Parathyroid adenoma (tissue), 2 donors: ENCODE measurements at regions not wholly inside any gene's neighbourhood (a gene's known extent, or its start where the extent isn't known, plus 50 kb on each side); places are given as distances from the start of the nearest gene placed in this dataset.

Experiments used
- H2AFZ ChIP-seq: fragments of 300-600 bp; sonication (generic); one replicate; pipeline ENCODE4 v1.7.0; 2017; ENCODE audit warnings: antibody characterized with exemption, mild to moderate bottlenecking
- H3K27ac ChIP-seq: fragments of 300-600 bp; sonication (generic); one replicate; pipeline ENCODE4 v1.7.0; 2017
- H3K27me3 ChIP-seq: fragments of 300-600 bp; sonication (generic); one replicate; pipeline ENCODE4 v1.7.0; 2017; ENCODE audit warnings: low read length; ENCODE audit not compliant: control insufficient read depth, insufficient read depth
- H3K36me3 ChIP-seq: fragments of 300-600 bp; sonication (generic); one replicate; pipeline ENCODE4 v1.7.0; 2017; ENCODE audit warnings: low read length; ENCODE audit not compliant: control insufficient read depth, insufficient read depth
- H3K4me1 ChIP-seq: fragments of 300-600 bp; sonication (generic); one replicate; pipeline ENCODE4 v1.7.0; 2017; ENCODE audit warnings: control low read depth
- H3K4me2 ChIP-seq: fragments of 300-600 bp; sonication (generic); one replicate; pipeline ENCODE4 v1.7.0; 2017; ENCODE audit warnings: low read length
- H3K4me3 ChIP-seq: fragments of 300-600 bp; sonication (generic); one replicate; pipeline ENCODE4 v1.7.0; 2017; ENCODE audit warnings: low read depth, low read length
- H3K79me2 ChIP-seq: fragments of 300-600 bp; sonication (generic); one replicate; pipeline ENCODE4 v1.7.0; 2017; ENCODE audit warnings: control low read depth
- H3K9ac ChIP-seq: fragments of 300-600 bp; sonication (generic); one replicate; pipeline ENCODE4 v1.7.0; 2017; ENCODE audit warnings: mild to moderate bottlenecking
- H3K9me3 ChIP-seq: fragments of 300-600 bp; sonication (generic); one replicate; pipeline ENCODE4 v1.7.0; 2017; ENCODE audit warnings: low read length; ENCODE audit not compliant: control insufficient read depth
- TF ChIP-seq, protein P1 (sequence below): fragments of 300-600 bp; sonication (generic); IDR thresholded peaks from one replicate; pipeline ENCODE4 v1.7.0; 2017; ENCODE audit warnings: antibody characterized with exemption, mild to moderate bottlenecking
- donor health status: primary hyperparathyroidism.

DNA sequence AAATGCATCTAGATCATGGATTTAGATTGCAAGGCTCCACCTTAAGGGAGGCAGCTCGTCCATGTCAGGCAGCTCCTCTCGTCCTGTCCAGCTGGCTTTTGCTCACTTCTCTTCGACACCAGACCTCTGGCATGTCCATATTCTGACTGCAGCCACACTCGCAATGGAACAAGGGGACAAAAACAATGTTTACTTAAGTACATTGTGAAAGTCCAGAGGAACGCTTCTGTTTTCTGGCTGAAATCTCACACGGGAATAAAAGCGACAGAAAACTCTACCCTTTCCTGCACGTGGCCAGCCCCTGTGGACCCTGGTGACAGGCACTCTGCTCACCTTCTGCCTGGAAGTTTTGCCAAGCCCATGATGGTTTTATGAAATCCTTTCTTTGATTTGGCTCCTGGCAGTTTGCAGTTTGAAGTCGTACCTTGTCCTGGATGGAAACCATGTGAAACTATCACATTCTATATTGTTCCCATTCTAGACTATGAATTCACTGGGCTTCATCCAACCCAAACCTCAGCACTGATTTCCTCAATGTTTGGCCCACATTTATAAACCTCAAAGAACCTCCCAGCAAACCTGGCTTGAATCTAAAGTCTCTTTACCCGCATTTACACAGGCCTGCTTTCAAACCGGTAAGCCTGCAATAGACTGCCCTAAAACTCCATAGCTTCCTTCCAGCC lies 134.3 kb upstream of the PIEZO2 start:
- TF ChIP-seq, protein P1, sequence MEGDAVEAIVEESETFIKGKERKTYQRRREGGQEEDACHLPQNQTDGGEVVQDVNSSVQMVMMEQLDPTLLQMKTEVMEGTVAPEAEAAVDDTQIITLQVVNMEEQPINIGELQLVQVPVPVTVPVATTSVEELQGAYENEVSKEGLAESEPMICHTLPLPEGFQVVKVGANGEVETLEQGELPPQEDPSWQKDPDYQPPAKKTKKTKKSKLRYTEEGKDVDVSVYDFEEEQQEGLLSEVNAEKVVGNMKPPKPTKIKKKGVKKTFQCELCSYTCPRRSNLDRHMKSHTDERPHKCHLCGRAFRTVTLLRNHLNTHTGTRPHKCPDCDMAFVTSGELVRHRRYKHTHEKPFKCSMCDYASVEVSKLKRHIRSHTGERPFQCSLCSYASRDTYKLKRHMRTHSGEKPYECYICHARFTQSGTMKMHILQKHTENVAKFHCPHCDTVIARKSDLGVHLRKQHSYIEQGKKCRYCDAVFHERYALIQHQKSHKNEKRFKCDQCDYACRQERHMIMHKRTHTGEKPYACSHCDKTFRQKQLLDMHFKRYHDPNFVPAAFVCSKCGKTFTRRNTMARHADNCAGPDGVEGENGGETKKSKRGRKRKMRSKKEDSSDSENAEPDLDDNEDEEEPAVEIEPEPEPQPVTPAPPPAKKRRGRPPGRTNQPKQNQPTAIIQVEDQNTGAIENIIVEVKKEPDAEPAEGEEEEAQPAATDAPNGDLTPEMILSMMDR: no peak
- H3K27me3 ChIP-seq: no peaks in the 10 kb centered on the region
- no peak overlapping the region for H3K9ac ChIP-seq
- no peak overlapping the region for H3K27ac ChIP-seq
- no peaks in the 10 kb centered on the region for H3K36me3 ChIP-seq
- H3K79me2 ChIP-seq: no peaks in the 10 kb centered on the region
- no peaks in the 10 kb centered on the region for H3K4me1 ChIP-seq
- H3K4me3 ChIP-seq: no peak overlapping the region
- no peaks in the 10 kb centered on the region for H3K9me3 ChIP-seq
- H3K4me2 ChIP-seq: no peak overlapping the region
- no peak overlapping the region for H2AFZ ChIP-seq

DNA sequence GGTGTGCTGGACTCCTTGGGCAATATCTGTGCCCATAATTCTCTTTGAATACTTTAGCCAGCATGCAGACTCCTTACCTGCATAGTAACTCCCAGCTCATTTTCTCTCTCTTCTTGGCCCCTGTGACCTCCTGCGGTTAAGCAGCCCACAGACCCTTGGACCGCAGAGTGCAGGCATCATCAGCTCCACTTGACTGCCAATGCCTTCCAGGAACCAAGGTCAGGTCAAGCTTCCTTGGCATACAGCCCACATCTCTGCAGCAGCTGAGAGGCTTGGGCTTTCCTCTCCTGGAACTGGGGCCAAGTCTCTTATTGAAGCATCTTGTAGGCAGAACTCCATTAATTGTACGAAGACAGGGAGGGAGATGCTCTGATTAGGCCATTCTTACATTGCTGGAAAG lies 130.1 kb upstream of the PIEZO2 start:
- no peaks in the 10 kb centered on the region for H3K36me3 ChIP-seq
- H3K27me3 ChIP-seq: no peaks in the 10 kb centered on the region
- H3K27ac ChIP-seq: no peak overlapping the region
- H3K4me3 ChIP-seq: no peak overlapping the region
- H3K4me2 ChIP-seq: no peak overlapping the region
- TF ChIP-seq, protein P1: no peak
- H3K4me1 ChIP-seq: no peaks in the 10 kb centered on the region
- H3K79me2 ChIP-seq: no peaks in the 10 kb centered on the region
- H3K9ac ChIP-seq: no peak overlapping the region
- H3K9me3 ChIP-seq: no peaks in the 10 kb centered on the region
- no peak overlapping the region for H2AFZ ChIP-seq

DNA sequence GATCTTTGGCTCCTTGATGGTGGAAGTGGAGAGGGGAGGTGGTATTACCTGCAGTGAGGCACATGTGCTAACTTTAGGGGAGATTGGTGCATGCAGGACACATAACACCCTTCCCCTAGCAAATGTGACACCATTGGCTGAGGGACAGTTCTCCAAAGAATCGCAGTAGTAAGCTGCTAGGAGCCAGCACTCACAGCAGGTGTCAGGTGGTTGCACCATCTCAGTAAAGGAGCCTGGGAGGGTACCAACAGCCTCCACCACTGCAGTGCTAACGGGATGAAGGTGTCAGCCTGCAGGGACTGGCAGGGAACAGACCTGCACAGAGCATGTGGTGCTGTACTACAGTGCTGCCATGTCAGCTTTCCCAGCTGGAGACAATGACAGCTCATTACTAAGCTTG lies 127.3 kb upstream of the PIEZO2 start:
- Histone ChIP-seq H3K4me2 (no peak overlapping the region), H3K36me3 (no peaks in the 10 kb centered on the region), H3K4me3 (no peak overlapping the region), H3K4me1 (no peaks in the 10 kb centered on the region), H2AFZ (no peak overlapping the region), H3K79me2 (no peaks in the 10 kb centered on the region), H3K27ac (no peak overlapping the region), H3K9ac (no peak overlapping the region), H3K27me3 (no peaks in the 10 kb centered on the region), H3K9me3 (no peaks in the 10 kb centered on the region)
- TF ChIP-seq, protein P1: no peak

DNA sequence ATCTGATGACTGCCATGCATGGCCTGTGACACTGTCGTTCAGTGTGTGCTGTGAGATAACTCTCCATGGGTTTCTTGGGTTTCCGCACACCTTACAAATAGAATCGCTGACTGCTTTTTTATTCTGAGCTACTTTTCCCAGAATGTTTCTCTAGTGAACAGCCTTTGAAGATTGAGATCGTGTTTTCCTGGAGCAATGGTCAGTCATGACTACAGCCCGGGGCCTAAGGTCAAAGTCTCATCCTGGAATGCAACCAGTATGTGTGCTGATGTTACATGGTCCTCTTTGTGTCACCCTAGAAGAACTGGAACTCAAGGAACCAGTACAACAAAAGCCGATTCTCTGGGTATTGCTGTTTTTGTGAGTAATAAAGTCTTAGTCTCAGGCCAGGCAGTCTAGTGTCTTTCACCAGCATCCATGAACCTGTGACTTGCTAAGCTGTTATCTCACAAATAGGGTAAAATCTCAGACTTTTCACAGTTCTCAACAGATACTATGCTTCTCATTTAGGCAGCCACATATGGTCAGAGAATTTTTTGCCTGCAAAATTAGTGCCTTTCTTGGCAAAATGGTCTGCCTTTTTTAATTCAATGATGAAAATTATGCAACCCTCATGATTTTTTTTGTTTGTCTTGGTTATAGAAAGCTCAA lies 124.9 kb upstream of the PIEZO2 start:
- Histone ChIP-seq H3K36me3 (no peaks in the 10 kb centered on the region), H3K27ac (no peak overlapping the region), H3K9me3 (no peaks in the 10 kb centered on the region), H3K4me2 (no peak overlapping the region), H2AFZ (no peak overlapping the region), H3K27me3 (no peaks in the 10 kb centered on the region), H3K4me3 (no peak overlapping the region), H3K9ac (no peak overlapping the region), H3K4me1 (no peaks in the 10 kb centered on the region), H3K79me2 (no peaks in the 10 kb centered on the region)
- TF ChIP-seq, protein P1: no peak

DNA sequence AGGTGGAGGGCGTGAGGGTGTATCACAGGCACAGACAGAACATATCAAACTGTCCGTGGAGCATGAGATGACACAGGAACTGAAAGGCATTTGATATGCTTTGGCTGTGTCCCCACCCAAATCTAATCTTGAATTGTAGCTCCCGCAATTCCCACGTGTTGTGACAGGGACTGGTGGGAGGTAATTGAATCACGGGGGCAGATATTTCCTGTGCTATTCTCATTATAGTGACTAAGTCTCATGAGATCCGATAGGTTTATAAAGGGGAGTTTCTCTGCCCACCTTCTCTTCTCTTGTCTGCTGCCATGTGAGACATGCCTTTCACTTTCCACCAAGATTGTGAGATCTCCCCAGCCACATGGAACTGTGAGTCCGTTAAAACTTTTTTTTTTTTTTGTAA lies 123.1 kb upstream of the PIEZO2 start:
- Histone ChIP-seq H3K27ac (no peak overlapping the region), H3K36me3 (no peaks in the 10 kb centered on the region)

More for the DNA sequence above, 123.1 kb upstream of the PIEZO2 start:
- no peak overlapping the region for H3K4me2 ChIP-seq
- H3K9me3 ChIP-seq: no peaks in the 10 kb centered on the region
- no peaks in the 10 kb centered on the region for H3K79me2 ChIP-seq
- TF ChIP-seq, protein P1: no peak
- no peak overlapping the region for H3K9ac ChIP-seq
- H3K27me3 ChIP-seq: no peaks in the 10 kb centered on the region
- H2AFZ ChIP-seq: no peak overlapping the region
- H3K4me1 ChIP-seq: no peaks in the 10 kb centered on the region
- no peak overlapping the region for H3K4me3 ChIP-seq
